DMS114 treated with DMSO at 0.1 percent for 48 hours (cell line): ENCODE measurements at regions not wholly inside any gene's neighbourhood (a gene's known extent, or its start where the extent isn't known, plus 50 kb on each side); places are given as distances from the start of the nearest gene placed in this dataset.

Experiments used
- DNase-seq: peaks from one replicate; lab custom pipeline; 2025; ENCODE audit not compliant: unreplicated experiment; lab: John Stamatoyannopoulos, UW

GRCh38 chr1:239914751-239915231, 176.9 kb upstream of the FMN2 start:
- no peak for DNase-seq

- no peak for DNase-seq
Measured at GRCh38 chr1:239918634-239919033, 173.0 kb upstream of the FMN2 start.

- no peak for DNase-seq
Measured at GRCh38 chr1:239920214-239920613, 171.5 kb upstream of the FMN2 start.

- no peak for DNase-seq
Measured at GRCh38 chr1:239922778-239923522, 168.7 kb upstream of the FMN2 start.

GRCh38 chr1:239924741-239925350, 166.8 kb upstream of the FMN2 start:
- no peak for DNase-seq

GRCh38 chr1:239926184-239926583, 165.5 kb upstream of the FMN2 start:
- DNase-seq, result no peak

- DNase-seq, result no peak
Measured at GRCh38 chr1:239929317-239929716, 162.4 kb upstream of the FMN2 start.

GRCh38 chr1:239930686-239931262, 160.9 kb upstream of the FMN2 start:
- no peak for DNase-seq

- no peak for DNase-seq
Measured at GRCh38 chr1:239931341-239931740, 160.3 kb upstream of the FMN2 start.

GRCh38 chr1:239939602-239940001, 152.1 kb upstream of the FMN2 start:
- no peak for DNase-seq

- no peak for DNase-seq
Measured at GRCh38 chr1:239943761-239944160, 147.9 kb upstream of the FMN2 start.

- no peak for DNase-seq
Measured at GRCh38 chr1:239944666-239945065, 147.0 kb upstream of the FMN2 start.

GRCh38 chr1:239947801-239948200, 143.9 kb upstream of the FMN2 start:
- no peak for DNase-seq

GRCh38 chr1:239951511-239952140, 140.1 kb upstream of the FMN2 start:
- peak; percentile 68 for DNase-seq

- no peak for DNase-seq
Measured at GRCh38 chr1:239952348-239953308, 139.1 kb upstream of the FMN2 start.

GRCh38 chr1:239954836-239955235, 136.8 kb upstream of the FMN2 start:
- no peak for DNase-seq

GRCh38 chr1:239955431-239955830, 136.3 kb upstream of the FMN2 start:
- no peak for DNase-seq

GRCh38 chr1:239956263-239956662, 135.4 kb upstream of the FMN2 start:
- DNase-seq, result no peak

- DNase-seq, result no peak
Measured at GRCh38 chr1:239958063-239958462, 133.6 kb upstream of the FMN2 start.

GRCh38 chr1:239960366-239960765, 131.3 kb upstream of the FMN2 start:
- no peak for DNase-seq

- no peak for DNase-seq
Measured at GRCh38 chr1:239963856-239964255, 127.8 kb upstream of the FMN2 start.
